ENCODE measurements at regions not wholly inside any gene's neighbourhood (a gene's known extent, or its start where the extent isn't known, plus 50 kb on each side); places are given as distances from the start of the nearest gene placed in this dataset.

DNA sequence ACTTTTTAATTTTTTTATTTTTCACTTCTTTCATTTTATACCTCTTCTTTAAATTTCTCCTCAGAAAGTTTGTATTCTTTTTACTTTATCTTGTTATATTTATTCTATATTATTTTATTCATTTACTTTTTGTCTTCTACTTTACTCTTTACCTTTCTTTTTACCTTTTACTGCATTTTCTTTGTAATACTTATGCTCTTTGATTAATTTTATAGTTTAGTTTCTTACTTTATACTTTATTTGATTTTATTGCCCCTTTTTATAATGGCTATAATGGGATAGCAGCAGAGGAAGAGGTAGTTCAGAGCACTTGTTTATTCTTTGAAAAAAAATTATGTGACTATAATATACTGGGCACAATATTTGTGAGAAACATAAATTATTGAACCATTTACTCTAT, 542.6 kb upstream of the SPRY2 start:
- no peak for TF ChIP-seq POLR2AphosphoS5 (IDR thresholded peaks at IDR 0.05)
- TF ChIP-seq, protein P1, sequence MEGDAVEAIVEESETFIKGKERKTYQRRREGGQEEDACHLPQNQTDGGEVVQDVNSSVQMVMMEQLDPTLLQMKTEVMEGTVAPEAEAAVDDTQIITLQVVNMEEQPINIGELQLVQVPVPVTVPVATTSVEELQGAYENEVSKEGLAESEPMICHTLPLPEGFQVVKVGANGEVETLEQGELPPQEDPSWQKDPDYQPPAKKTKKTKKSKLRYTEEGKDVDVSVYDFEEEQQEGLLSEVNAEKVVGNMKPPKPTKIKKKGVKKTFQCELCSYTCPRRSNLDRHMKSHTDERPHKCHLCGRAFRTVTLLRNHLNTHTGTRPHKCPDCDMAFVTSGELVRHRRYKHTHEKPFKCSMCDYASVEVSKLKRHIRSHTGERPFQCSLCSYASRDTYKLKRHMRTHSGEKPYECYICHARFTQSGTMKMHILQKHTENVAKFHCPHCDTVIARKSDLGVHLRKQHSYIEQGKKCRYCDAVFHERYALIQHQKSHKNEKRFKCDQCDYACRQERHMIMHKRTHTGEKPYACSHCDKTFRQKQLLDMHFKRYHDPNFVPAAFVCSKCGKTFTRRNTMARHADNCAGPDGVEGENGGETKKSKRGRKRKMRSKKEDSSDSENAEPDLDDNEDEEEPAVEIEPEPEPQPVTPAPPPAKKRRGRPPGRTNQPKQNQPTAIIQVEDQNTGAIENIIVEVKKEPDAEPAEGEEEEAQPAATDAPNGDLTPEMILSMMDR (IDR thresholded peaks at IDR 0.05): no peak
- no peak for TF ChIP-seq POLR2A (IDR thresholded peaks at IDR 0.05)
